ENCODE measurements at regions not wholly inside any gene's neighbourhood (a gene's known extent, or its start where the extent isn't known, plus 50 kb on each side); places are given as distances from the start of the nearest gene placed in this dataset.

- Histone ChIP-seq H2BK20ac (ENCODE audit: low read length) (no peak overlapping the region), H2BK12ac (ENCODE audit: low read depth, low read length) (peak overlapping the region; percentile 44; the same call in 1 of the 2 replicates), H3K14ac (ENCODE audit: insufficient read length) (no peak overlapping the region), H4K5ac (ENCODE audit: insufficient read length, low read depth, low read length) (no peak overlapping the region), H3K79me2 (ENCODE audit: control insufficient read depth in 1 of 2, insufficient read depth in 2 of 2, low read length in 2 of 2) (no peaks in the 10 kb centered on the region), H2BK5ac (ENCODE audit: low read depth, low read length) (no peak overlapping the region; the same call in 1 of the 2 replicates), H4K91ac (replicated peaks; ENCODE audit: insufficient read length, low read length) (no peak overlapping the region), H3K9ac (replicated peaks in 1 of 4; ENCODE audit: extremely low read depth in 1 of 4, low read depth in 3 of 4, low read length in 3 of 4) (no peak overlapping the region), H4K20me1 (replicated peaks in 1 of 2; ENCODE audit: control insufficient read depth in 1 of 2, insufficient read depth in 2 of 2, low read length in 2 of 2) (no peaks in the 10 kb centered on the region), H2BK15ac (ENCODE audit: low read length) (no peak overlapping the region), H3K4ac (replicated peaks; ENCODE audit: insufficient read length, low read depth, low read length) (no peak overlapping the region), H3K4me1 (replicated peaks in 1 of 4; ENCODE audit: control insufficient read depth in 3 of 4, insufficient read depth in 4 of 4, low read length in 3 of 4) (peaks cover 0 to 3% (median 0%) of the 10 kb centered on the region in 4 experiments; a peak in 1 of 7 replicates), H2BK120ac (replicated peaks; ENCODE audit: low read depth, low read length) (no peak overlapping the region), H3K36me3 (ENCODE audit: control insufficient read depth in 2 of 4, insufficient read depth in 4 of 4, low read length in 3 of 4) (no peaks in the 10 kb centered on the region), H2AFZ (ENCODE audit: low read length) (peak overlapping the region; percentile 99), H3K27ac (ENCODE audit: low read depth, low read length) (no peak overlapping the region), H3K23me2 (ENCODE audit: low read depth, low read length) (no peaks in the 10 kb centered on the region; the same call in 1 of the 2 replicates), H3K18ac (ENCODE audit: extremely low read depth, low read length) (no peak overlapping the region), H3K27me3 (replicated peaks in 1 of 4; ENCODE audit: control insufficient read depth in 3 of 4, extremely low read depth in 1 of 4, insufficient read depth in 3 of 4, low read length in 3 of 4) (no peaks in the 10 kb centered on the region), H2AK5ac (ENCODE audit: low read depth, low read length) (no peak overlapping the region), H4K8ac (ENCODE audit: extremely low read depth, insufficient read depth, low read length) (no peak overlapping the region), H3K79me1 (ENCODE audit: low read depth, low read length) (no peaks in the 10 kb centered on the region), H3K4me3 (ENCODE audit: extremely low read depth in 1 of 4, insufficient read depth in 2 of 4, low read depth in 3 of 4, low read length in 4 of 4) (no peak overlapping the region), H3K23ac (ENCODE audit: insufficient read length) (no peak overlapping the region), H3K56ac (replicated peaks; ENCODE audit: insufficient read length, low read depth, low read length) (no peak overlapping the region), H3K4me2 (ENCODE audit: insufficient read depth in 1 of 2, low read depth in 2 of 2, low read length in 2 of 2) (no peak overlapping the region), H3K9me3 (ENCODE audit: insufficient read depth in 2 of 2, low read depth in 1 of 2, low read length in 1 of 2) (no peaks in the 10 kb centered on the region)
- TF ChIP-seq RAD21 (IDR thresholded peaks at IDR 0.05 in 1 of 2, conservative IDR thresholded peaks at IDR 0.05 in 1 of 2; ENCODE audit: low read depth in 2 of 2, low read length in 2 of 2): peak; percentile 49 to 56
- no peak for TF ChIP-seq EGR1 (IDR thresholded peaks at IDR 0.05; ENCODE audit: borderline replicate concordance, low read depth, low read length)
- peak in 1 of 3 experiments; percentile 40; a peak in 2 of 4 replicates for TF ChIP-seq CTCF (IDR thresholded peaks at IDR 0.05; ENCODE audit: control extremely low read depth in 1 of 3, insufficient read depth in 1 of 3, low read depth in 1 of 3, low read length in 3 of 3)
- POLR2A ChIA-PET (ENCODE audit: partially characterized antibody): no interaction called here
- WGBS, 2 experiments (ENCODE audit: extremely low coverage in 1 of 2, insufficient coverage in 1 of 2, insufficient read length in 1 of 2, insufficient replicate concordance in 2 of 2, low coverage in 1 of 2, low lambda C conversion rate in 2 of 2, missing lambda C conversion rate in 1 of 2): 91% methylated on average over 2 of the region's 2 CpGs; no CpG with 5 or more reads in 1 of the 2 experiments
- FAIRE-seq: peak; percentile 32
- no peak for DNase-seq (ENCODE audit: low read depth in 1 of 2, low spot score in 2 of 2)
- CTCF ChIA-PET (ENCODE audit: partially characterized antibody): interaction anchor here (0.7 to 1.1 kb wide), 5 partner anchors 9 to 978 kb away, joined by 3 to 6 read pairs (median 3); no protein-coding TSS in a partner anchor
Observed at GRCh38 chr18:67705748-67706147, 189.2 kb upstream of the DSEL start.
